ENCODE measurements at regions not wholly inside any gene's neighbourhood (a gene's known extent, or its start where the extent isn't known, plus 50 kb on each side); places are given as distances from the start of the nearest gene placed in this dataset.

GRCh38 chr9:111250875-111251842 is 78.9 kb downstream of the OR2K2 start:
- TF ChIP-seq, protein P1, sequence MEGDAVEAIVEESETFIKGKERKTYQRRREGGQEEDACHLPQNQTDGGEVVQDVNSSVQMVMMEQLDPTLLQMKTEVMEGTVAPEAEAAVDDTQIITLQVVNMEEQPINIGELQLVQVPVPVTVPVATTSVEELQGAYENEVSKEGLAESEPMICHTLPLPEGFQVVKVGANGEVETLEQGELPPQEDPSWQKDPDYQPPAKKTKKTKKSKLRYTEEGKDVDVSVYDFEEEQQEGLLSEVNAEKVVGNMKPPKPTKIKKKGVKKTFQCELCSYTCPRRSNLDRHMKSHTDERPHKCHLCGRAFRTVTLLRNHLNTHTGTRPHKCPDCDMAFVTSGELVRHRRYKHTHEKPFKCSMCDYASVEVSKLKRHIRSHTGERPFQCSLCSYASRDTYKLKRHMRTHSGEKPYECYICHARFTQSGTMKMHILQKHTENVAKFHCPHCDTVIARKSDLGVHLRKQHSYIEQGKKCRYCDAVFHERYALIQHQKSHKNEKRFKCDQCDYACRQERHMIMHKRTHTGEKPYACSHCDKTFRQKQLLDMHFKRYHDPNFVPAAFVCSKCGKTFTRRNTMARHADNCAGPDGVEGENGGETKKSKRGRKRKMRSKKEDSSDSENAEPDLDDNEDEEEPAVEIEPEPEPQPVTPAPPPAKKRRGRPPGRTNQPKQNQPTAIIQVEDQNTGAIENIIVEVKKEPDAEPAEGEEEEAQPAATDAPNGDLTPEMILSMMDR (IDR thresholded peaks at IDR 0.05), result no peak
- TF ChIP-seq POLR2A (IDR thresholded peaks at IDR 0.05), result no peak
- no peak for TF ChIP-seq POLR2AphosphoS5 (IDR thresholded peaks at IDR 0.05; ENCODE audit: insufficient read depth in 1 of 2, low read depth in 1 of 2)
